ENCODE measurements at regions not wholly inside any gene's neighbourhood (a gene's known extent, or its start where the extent isn't known, plus 50 kb on each side); places are given as distances from the start of the nearest gene placed in this dataset.

- peak; percentile 88 for TF ChIP-seq MGA (IDR thresholded peaks at IDR 0.05)
- TF ChIP-seq DEAF1 (CRISPR knock-in tag; IDR thresholded peaks at IDR 0.05): no peak
- TF ChIP-seq NFRKB (IDR thresholded peaks at IDR 0.05; ENCODE audit: low read depth): 0 out of 2 replicates have a peak, but pooled peaks have one; percentile 40
- TF ChIP-seq PHB2 (IDR thresholded peaks at IDR 0.05; ENCODE audit: low read depth): no peak
- TF ChIP-seq KDM2B (CRISPR knock-in tag; IDR thresholded peaks at IDR 0.05): no peak
- no peak for TF ChIP-seq JUNB (CRISPR knock-in tag; conservative IDR thresholded peaks at IDR 0.05)
- TF ChIP-seq NR0B1 (IDR thresholded peaks at IDR 0.05; ENCODE audit: partially characterized antibody): no peak
- TF ChIP-seq ATF4 (CRISPR knock-in tag; IDR thresholded peaks at IDR 0.05): no peak
- TF ChIP-seq RFX1 (IDR thresholded peaks at IDR 0.05): no peak
- TF ChIP-seq ETV5 (CRISPR knock-in tag; IDR thresholded peaks at IDR 0.05; ENCODE audit: low read depth): no peak
- no peak for TF ChIP-seq TFAM (CRISPR knock-in tag; conservative IDR thresholded peaks at IDR 0.05)
- TF ChIP-seq ZNF551 (CRISPR knock-in tag; IDR thresholded peaks at IDR 0.05): no peak
Observed at GRCh38 chr5:72587661-72588308, 80.6 kb upstream of the ZNF366 start (continued).
